Heart left ventricle (tissue), 13 donors: ENCODE measurements at regions not wholly inside any gene's neighbourhood (a gene's known extent, or its start where the extent isn't known, plus 50 kb on each side); places are given as distances from the start of the nearest gene placed in this dataset.

Experiments used
- CTCF ChIP-seq, 12 donors: fragments of 200-600 bp; sonication (generic) in 4 of 12; IDR thresholded peaks; one replicate each; pipeline versions ENCODE4 v1.5.0 to v1.8.0; 2018 to 2022; ENCODE audit warnings: antibody characterized with exemption in 12 of 12, mild to moderate bottlenecking in 5 of 12
- POLR2A ChIP-seq, 2 donors: fragments of 450-650 bp; IDR thresholded peaks; one replicate each; pipeline ENCODE4 v1.6.1; 2017; ENCODE audit warnings: antibody characterized with exemption in 2 of 2, mild to moderate bottlenecking in 2 of 2, moderate library complexity in 2 of 2
- donor health status: ischemic (EF 13 %, LVEDD 7.1; RV severe dilation, severe dysfunction).
- donor health status: DM: no; HTN: yes; CAD: no.
- donor health status: DM: no; HTN: no; CAD: no.
- donor health status: ischemic (EF 25% LVEDD 6.9; RV normal size, moderate dysfunction).
- donor health status: ischemic (EF 25% LVEDD 5.7; RV mildly dilated, moderate dysfunction).
- donor health status: ischemic (EF 35%, LVEDD 5.7; RV mildly dilated, moderate dysfunction).
- donor health status: nonischemic (EF 11% LVEDD 7.7; RV severe dilation, severe dysfunction).
- donor health status: DM: yes; HTN: yes; CAD: no.
- donor health status: PGD.
- donor health status: ischemic (EF 29% LVEDD 5.4; RV normal size, mild dysfunction).
- donor health status: nonischemic (EF 23%, LVEDD 6.1; RV moderate dilation, normal function).

- TF ChIP-seq CTCF (IDR thresholded peaks at IDR 0.05) (no peak), POLR2A (IDR thresholded peaks at IDR 0.05) (no peak)
These were observed 291.9 kb upstream of the STT3B start for GRCh38 chr3:31240874-31241273.
